ENCODE measurements at regions not wholly inside any gene's neighbourhood (a gene's known extent, or its start where the extent isn't known, plus 50 kb on each side); places are given as distances from the start of the nearest gene placed in this dataset.

- Histone ChIP-seq H3K36me3 (no peaks in the 10 kb centered on the region), H3K4me1 (no peaks in the 10 kb centered on the region), H3K4me3 (no peak overlapping the region), H3K27me3 (no peaks in the 10 kb centered on the region), H3K27ac (no peak overlapping the region), H3K9me3 (no peaks in the 10 kb centered on the region)
- TF ChIP-seq EP300 (IDR thresholded peaks at IDR 0.05) (no peak), POLR2AphosphoS5 (IDR thresholded peaks at IDR 0.05) (no peak), CTCF (IDR thresholded peaks at IDR 0.05) (no peak), POLR2A (IDR thresholded peaks at IDR 0.05) (no peak)
- 51 to 57% methylated on average over 7 of the region's 7 CpGs for WGBS, 2 donors (ENCODE audit: low coverage in 1 of 2)
- no peak for ATAC-seq
Observed at GRCh38 chr10:106169241-106169640, 995.3 kb downstream of the SORCS1 start.

- H3K4me3 ChIP-seq, result no peak overlapping the region
- H3K9me3 ChIP-seq, result peaks cover 0 to 11% (median 0%) of the 10 kb centered on the region in 3 donors
- no peaks in the 10 kb centered on the region for H3K4me1 ChIP-seq
- H3K27ac ChIP-seq, result no peak overlapping the region
- no peaks in the 10 kb centered on the region for H3K36me3 ChIP-seq
- TF ChIP-seq EP300 (IDR thresholded peaks at IDR 0.05) (no peak), POLR2AphosphoS5 (IDR thresholded peaks at IDR 0.05) (no peak), CTCF (IDR thresholded peaks at IDR 0.05) (no peak), POLR2A (IDR thresholded peaks at IDR 0.05) (no peak)
- 75 to 100% methylated on average over 2 of the region's 2 CpGs for WGBS, 2 donors (ENCODE audit: low coverage in 1 of 2)
- H3K27me3 ChIP-seq, result no peaks in the 10 kb centered on the region
- no peak for ATAC-seq
Observed at GRCh38 chr10:106167946-106168345, 996.6 kb downstream of the SORCS1 start.

- Histone ChIP-seq H3K36me3 (no peaks in the 10 kb centered on the region), H3K4me3 (no peak overlapping the region), H3K9me3 (peaks cover 0 to 12% (median 0%) of the 10 kb centered on the region in 3 donors), H3K4me1 (no peaks in the 10 kb centered on the region), H3K27me3 (no peaks in the 10 kb centered on the region), H3K27ac (no peak overlapping the region)
- TF ChIP-seq POLR2AphosphoS5 (IDR thresholded peaks at IDR 0.05) (no peak), POLR2A (IDR thresholded peaks at IDR 0.05) (no peak), CTCF (IDR thresholded peaks at IDR 0.05) (no peak), EP300 (IDR thresholded peaks at IDR 0.05) (no peak)
- no peak for ATAC-seq
- 54 to 55% methylated on average over 4 of the region's 4 CpGs for WGBS, 2 donors (ENCODE audit: low coverage in 1 of 2)
Observed at GRCh38 chr10:106158241-106158640, 1006.3 kb downstream of the SORCS1 start.

GRCh38 chr10:106147021-106147420 is 1017.5 kb downstream of the SORCS1 start:
- Histone ChIP-seq H3K27ac (no peak overlapping the region), H3K27me3 (no peaks in the 10 kb centered on the region), H3K9me3 (no peaks in the 10 kb centered on the region), H3K4me1 (peaks cover 0 to 6% (median 0%) of the 10 kb centered on the region in 3 donors), H3K36me3 (no peaks in the 10 kb centered on the region), H3K4me3 (no peak overlapping the region)
- TF ChIP-seq CTCF (IDR thresholded peaks at IDR 0.05), result no peak
- TF ChIP-seq POLR2AphosphoS5 (IDR thresholded peaks at IDR 0.05), result no peak
- WGBS, 2 donors (ENCODE audit: low coverage in 1 of 2), result 0 to 6% methylated on average over 2 of the region's 2 CpGs
- ATAC-seq, result no peak

GRCh38 chr10:106139915-106140314 is 1024.6 kb downstream of the SORCS1 start:
- no peaks in the 10 kb centered on the region for H3K9me3 ChIP-seq
- H3K4me3 ChIP-seq, result no peak overlapping the region
- no peak for TF ChIP-seq POLR2A (IDR thresholded peaks at IDR 0.05)
- no peak for TF ChIP-seq CTCF (IDR thresholded peaks at IDR 0.05)
- no peak for TF ChIP-seq POLR2AphosphoS5 (IDR thresholded peaks at IDR 0.05)
- no peak for TF ChIP-seq EP300 (IDR thresholded peaks at IDR 0.05)
- H3K36me3 ChIP-seq, result no peaks in the 10 kb centered on the region
- no peaks in the 10 kb centered on the region for H3K27me3 ChIP-seq
- peaks cover 0 to 5% (median 0%) of the 10 kb centered on the region in 3 donors for H3K4me1 ChIP-seq
- no peak for ATAC-seq
- no peak overlapping the region for H3K27ac ChIP-seq
